ENCODE measurements at regions not wholly inside any gene's neighbourhood (a gene's known extent, or its start where the extent isn't known, plus 50 kb on each side); places are given as distances from the start of the nearest gene placed in this dataset.
A peak's percentile ranks its signal among the peaks of the same experiment; 100 is the strongest.

DNA sequence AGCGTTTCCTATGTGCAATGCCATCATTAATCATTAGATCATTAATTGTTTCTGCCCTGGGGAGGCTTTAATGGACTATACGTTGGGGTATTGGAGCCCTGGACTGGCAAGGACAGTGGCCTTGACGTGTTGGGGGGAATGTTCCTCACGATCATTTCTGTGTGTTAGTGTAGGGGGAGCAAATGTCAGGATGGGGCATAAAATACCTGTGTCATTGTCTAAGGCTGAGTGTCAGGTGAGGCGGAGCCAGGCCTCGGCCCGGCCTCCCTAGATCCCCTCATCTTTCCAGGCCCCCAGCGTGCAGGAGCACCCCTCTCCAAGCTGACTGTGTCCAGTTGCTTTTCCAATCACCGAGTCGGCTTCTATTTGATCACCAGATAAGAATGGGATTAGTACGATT, 346.4 kb upstream of the SHH start:
- TF ChIP-seq, protein P1, sequence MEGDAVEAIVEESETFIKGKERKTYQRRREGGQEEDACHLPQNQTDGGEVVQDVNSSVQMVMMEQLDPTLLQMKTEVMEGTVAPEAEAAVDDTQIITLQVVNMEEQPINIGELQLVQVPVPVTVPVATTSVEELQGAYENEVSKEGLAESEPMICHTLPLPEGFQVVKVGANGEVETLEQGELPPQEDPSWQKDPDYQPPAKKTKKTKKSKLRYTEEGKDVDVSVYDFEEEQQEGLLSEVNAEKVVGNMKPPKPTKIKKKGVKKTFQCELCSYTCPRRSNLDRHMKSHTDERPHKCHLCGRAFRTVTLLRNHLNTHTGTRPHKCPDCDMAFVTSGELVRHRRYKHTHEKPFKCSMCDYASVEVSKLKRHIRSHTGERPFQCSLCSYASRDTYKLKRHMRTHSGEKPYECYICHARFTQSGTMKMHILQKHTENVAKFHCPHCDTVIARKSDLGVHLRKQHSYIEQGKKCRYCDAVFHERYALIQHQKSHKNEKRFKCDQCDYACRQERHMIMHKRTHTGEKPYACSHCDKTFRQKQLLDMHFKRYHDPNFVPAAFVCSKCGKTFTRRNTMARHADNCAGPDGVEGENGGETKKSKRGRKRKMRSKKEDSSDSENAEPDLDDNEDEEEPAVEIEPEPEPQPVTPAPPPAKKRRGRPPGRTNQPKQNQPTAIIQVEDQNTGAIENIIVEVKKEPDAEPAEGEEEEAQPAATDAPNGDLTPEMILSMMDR (IDR thresholded peaks at IDR 0.05) = no peak
- Histone ChIP-seq H3K4me3 (no peak overlapping the region), H3K9me3 (no peaks in the 10 kb centered on the region), H3K4me1 (no peaks in the 10 kb centered on the region), H3K27me3 (no peaks in the 10 kb centered on the region), H3K27ac (no peak overlapping the region), H3K36me3 (no peaks in the 10 kb centered on the region)
- no peak for ATAC-seq
- DNase-seq = no peak
- intact Hi-C loops (cut with DNase I) = no loop called here

DNA sequence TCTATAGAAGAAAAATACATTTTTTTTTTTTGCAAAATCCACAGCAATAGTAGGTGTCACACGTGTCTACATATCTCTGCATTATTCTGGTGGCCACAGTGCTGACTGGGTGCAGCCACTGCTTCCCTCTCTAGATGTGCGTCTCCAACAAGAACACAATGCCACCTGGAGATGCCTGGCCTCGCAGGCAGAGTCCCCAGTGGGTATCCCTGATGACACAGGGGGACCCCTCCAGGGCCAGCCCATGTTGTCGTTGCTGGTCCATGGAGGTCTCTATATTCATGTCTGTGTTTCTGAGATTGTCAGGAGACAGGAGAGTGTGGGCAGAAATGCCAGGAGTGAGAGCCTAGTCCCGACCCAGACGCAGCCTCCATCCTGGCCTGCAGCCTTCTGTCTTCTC, 345.9 kb upstream of the SHH start:
- DNase-seq (no peak), ATAC-seq (no peak)
- TF ChIP-seq, protein P1 (IDR thresholded peaks at IDR 0.05) = no peak
- H3K4me3 ChIP-seq = no peak overlapping the region
- no peak overlapping the region for H3K27ac ChIP-seq
- H3K36me3 ChIP-seq = no peaks in the 10 kb centered on the region
- no peaks in the 10 kb centered on the region for H3K4me1 ChIP-seq
- H3K27me3 ChIP-seq = no peaks in the 10 kb centered on the region
- intact Hi-C loops (cut with DNase I) = no loop called here
- no peaks in the 10 kb centered on the region for H3K9me3 ChIP-seq

DNA sequence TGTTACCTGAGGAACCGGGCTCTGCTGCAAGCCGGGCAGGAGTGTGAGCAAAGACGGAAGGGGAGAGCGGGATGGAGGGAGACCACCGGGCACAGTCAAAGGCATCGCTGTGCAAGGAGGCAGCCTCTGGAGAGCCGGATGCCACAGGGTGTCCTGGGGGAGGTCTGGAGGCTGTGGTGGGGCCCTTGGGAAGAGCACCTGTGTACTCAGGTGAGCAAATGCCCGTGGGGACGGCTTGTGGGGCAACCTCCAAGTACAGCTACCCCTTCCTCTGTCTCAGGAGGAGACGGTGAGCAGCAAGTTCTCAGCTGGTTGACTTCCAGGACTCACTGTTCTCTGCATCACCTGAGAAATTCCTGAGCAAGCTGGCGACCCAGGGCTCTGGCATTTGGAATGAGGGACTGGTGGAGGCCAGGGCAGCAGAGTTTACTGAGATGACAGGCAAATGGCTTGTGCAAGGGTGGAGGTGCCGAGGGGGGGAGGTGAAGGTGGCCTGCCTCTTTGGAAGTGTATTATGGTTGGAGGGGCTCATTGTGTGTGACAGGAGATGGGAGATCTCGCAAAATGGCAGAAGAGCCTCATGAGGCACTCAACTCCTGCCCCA, 345.2 kb upstream of the SHH start:
- H3K4me3 ChIP-seq = no peak overlapping the region
- H3K27me3 ChIP-seq = no peaks in the 10 kb centered on the region
- TF ChIP-seq, protein P1 (IDR thresholded peaks at IDR 0.05) = no peak
- ATAC-seq (no peak), DNase-seq (no peak)
- intact Hi-C loops (cut with DNase I) = no loop called here
- no peaks in the 10 kb centered on the region for H3K9me3 ChIP-seq
- no peaks in the 10 kb centered on the region for H3K36me3 ChIP-seq
- H3K27ac ChIP-seq = no peak overlapping the region
- H3K4me1 ChIP-seq = no peaks in the 10 kb centered on the region

DNA sequence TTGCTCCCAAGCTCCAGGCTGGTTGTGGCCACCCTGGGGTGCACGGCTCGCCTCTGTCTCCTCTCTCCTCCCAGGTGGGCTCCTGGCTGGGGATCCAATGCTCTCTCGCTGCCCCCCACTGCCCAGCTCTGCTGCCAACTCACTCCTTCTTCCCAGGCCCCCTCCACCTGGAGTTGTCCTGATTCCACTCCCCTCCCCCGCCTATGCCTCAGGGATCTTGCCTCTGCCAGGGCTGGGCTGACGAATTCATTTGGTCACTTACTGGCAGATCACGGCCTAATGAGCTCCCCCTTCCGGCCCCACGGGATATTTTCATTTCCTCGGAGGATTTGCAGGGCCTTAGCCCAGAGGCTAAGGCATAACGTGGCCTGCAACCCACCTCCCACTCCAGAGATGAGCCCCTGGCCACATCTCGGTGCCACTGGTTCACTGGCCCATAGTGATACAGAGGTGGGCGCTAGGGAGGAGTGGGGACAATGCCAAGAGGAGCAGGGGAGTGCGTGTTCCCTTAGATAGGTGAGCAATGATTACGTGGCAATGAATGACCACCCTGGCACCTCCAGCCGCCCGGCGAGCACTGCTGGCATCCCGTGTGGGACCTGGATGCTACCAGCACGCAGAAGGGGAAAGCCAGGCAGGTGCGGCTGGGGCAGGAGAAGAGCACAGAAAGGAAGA, 344.6 kb upstream of the SHH start:
- DNase-seq = peak in 1 of 4 donors; percentile 20
- H3K4me3 ChIP-seq = no peak overlapping the region
- H3K4me1 ChIP-seq = no peaks in the 10 kb centered on the region
- H3K27me3 ChIP-seq = no peaks in the 10 kb centered on the region
- intact Hi-C loops (cut with DNase I) = no loop called here
- H3K36me3 ChIP-seq = no peaks in the 10 kb centered on the region
- H3K9me3 ChIP-seq = no peaks in the 10 kb centered on the region
- TF ChIP-seq, protein P1 (IDR thresholded peaks at IDR 0.05) = no peak
- H3K27ac ChIP-seq = no peak overlapping the region
- peak; percentile 70 for ATAC-seq

DNA sequence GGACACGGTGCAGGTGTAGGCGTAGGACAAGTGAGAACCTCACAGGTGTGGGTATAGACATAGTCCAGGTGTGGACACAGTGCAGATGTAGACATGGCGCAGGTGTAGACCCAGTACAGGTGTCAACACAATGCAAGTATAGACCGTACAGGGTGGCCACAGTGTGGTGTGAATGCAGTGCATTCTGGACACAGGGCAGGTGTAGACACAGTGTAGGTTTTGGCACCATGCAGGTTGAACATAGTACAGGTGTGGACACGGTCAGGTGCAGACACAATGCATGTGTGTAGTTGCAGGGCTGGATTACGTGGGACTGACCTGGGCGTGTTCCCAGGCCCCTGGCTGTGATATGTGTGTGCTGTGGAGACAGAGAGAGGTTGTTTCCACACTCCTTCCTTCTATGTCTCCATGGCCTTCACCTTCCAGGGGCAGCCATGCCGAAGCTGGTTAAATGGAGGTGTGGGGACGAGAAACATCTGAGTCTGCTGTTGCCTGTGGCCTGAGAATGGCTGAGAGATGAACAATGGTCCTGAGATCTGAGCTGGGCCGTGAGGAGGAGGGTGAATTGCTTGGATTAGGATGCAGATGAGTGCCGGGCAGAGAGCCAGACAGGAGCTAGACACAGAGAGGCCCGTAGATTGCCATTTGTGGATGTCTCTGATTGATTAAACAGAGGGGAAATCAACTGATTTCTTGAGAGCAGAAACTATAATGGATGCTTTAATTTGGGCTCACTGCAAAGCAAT, 343.9 kb upstream of the SHH start:
- Histone ChIP-seq H3K36me3 (no peaks in the 10 kb centered on the region), H3K9me3 (no peaks in the 10 kb centered on the region), H3K27me3 (no peaks in the 10 kb centered on the region), H3K4me1 (no peaks in the 10 kb centered on the region), H3K27ac (no peak overlapping the region), H3K4me3 (no peak overlapping the region)
- intact Hi-C loops (cut with DNase I) = no loop called here
- TF ChIP-seq, protein P1 (IDR thresholded peaks at IDR 0.05) = no peak
- no peak for DNase-seq
- no peak for ATAC-seq

Data from left lung (tissue), 4 donors.